ENCODE measurements at regions not wholly inside any gene's neighbourhood (a gene's known extent, or its start where the extent isn't known, plus 50 kb on each side); places are given as distances from the start of the nearest gene placed in this dataset.

DNA sequence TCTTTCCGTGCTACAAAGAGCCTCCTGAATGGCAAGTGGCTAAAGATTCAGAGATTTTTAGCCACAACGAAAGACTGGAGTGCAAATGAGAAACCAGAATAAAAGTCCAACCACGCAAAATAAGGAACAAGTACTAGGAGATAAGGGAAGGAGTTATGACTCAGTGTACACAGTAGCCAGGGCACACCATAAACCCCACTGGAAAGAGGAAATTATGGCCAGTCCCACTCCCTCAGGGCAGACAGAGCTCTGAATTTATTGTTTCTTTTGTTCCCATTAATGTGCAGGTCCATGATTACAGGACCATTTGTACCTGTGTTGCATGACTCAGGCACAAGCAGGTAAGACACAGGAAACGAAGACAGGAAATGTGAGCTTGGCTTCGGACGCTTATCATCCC lies 150.3 kb upstream of the PREP start:
- H4K20me1 ChIP-seq (ENCODE audit: low read depth): no peaks in the 10 kb centered on the region
- no peak overlapping the region for H3K4me3 Mint-ChIP-seq
- no peaks in the 10 kb centered on the region for H3F3A ChIP-seq (ENCODE audit: low read depth)
- no peaks in the 10 kb centered on the region for H3K27me3 ChIP-seq
- H3K4me1 Mint-ChIP-seq: no peaks in the 10 kb centered on the region
- no peak overlapping the region for H3K27ac ChIP-seq
- no peaks in the 10 kb centered on the region for H3K4me1 ChIP-seq
- peaks cover 6% of the 10 kb centered on the region for H3K27me3 Mint-ChIP-seq (ENCODE audit: insufficient read depth, low read depth)
- H3K79me2 ChIP-seq (ENCODE audit: low read depth): no peaks in the 10 kb centered on the region
- no peak overlapping the region for H3K27ac Mint-ChIP-seq
- DNase-seq (ENCODE audit: low spot score): no peak
- H3K9me3 Mint-ChIP-seq: no peaks in the 10 kb centered on the region
- no peaks in the 10 kb centered on the region for H3K36me3 ChIP-seq
- TF ChIP-seq EZH2phosphoT487 (IDR thresholded peaks at IDR 0.05): no peak
- TF ChIP-seq, protein P1, sequence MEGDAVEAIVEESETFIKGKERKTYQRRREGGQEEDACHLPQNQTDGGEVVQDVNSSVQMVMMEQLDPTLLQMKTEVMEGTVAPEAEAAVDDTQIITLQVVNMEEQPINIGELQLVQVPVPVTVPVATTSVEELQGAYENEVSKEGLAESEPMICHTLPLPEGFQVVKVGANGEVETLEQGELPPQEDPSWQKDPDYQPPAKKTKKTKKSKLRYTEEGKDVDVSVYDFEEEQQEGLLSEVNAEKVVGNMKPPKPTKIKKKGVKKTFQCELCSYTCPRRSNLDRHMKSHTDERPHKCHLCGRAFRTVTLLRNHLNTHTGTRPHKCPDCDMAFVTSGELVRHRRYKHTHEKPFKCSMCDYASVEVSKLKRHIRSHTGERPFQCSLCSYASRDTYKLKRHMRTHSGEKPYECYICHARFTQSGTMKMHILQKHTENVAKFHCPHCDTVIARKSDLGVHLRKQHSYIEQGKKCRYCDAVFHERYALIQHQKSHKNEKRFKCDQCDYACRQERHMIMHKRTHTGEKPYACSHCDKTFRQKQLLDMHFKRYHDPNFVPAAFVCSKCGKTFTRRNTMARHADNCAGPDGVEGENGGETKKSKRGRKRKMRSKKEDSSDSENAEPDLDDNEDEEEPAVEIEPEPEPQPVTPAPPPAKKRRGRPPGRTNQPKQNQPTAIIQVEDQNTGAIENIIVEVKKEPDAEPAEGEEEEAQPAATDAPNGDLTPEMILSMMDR (IDR thresholded peaks at IDR 0.05): no peak
- no peak for TF ChIP-seq EZH2 (IDR thresholded peaks at IDR 0.05)
- H3K36me3 Mint-ChIP-seq: no peaks in the 10 kb centered on the region
- H3K4me3 ChIP-seq: no peak overlapping the region
- no peak overlapping the region for H3K4me2 ChIP-seq
- no peaks in the 10 kb centered on the region for H3K9me3 ChIP-seq (ENCODE audit: low read depth)
- H2AFZ ChIP-seq (replicated peaks): no peak overlapping the region
- no peak overlapping the region for H3K9ac ChIP-seq

DNA sequence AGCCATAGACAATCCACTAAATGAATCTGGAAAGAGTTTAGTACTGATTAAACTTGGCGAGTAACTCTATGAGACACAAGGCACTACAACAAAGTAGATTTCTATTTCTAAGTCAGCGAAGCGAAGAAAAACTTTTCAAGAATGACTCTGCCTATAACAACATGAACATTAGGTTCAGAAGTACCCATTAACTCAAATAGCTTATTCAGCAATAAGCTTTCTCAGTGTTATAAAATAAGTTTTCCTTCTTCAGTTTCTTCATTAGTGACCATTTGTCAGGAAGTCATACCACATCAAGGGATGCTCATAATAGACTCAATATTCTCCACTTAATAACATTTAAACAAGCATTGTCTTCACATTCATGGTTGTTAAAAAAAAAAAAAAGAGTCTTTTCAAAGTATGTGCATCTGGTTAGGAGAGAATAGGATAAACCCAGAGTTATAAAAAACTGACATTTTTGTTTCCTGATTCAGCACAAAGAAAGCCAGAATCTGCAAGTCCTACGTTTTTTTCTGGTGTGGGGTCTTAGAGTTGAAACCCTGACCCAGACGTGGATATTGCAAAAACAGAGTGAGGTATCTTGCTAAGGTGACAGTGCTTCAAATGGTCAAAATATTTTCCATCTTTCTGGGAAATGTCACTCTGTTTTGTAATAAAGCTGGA lies 148.2 kb upstream of the PREP start:
- no peak overlapping the region for H3K9ac ChIP-seq
- H3K4me1 Mint-ChIP-seq: no peaks in the 10 kb centered on the region
- no peaks in the 10 kb centered on the region for H3K36me3 Mint-ChIP-seq
- H3K79me2 ChIP-seq (ENCODE audit: low read depth): no peaks in the 10 kb centered on the region
- no peaks in the 10 kb centered on the region for H3K4me1 ChIP-seq
- TF ChIP-seq EZH2phosphoT487 (IDR thresholded peaks at IDR 0.05) (no peak), EZH2 (IDR thresholded peaks at IDR 0.05) (no peak)
- TF ChIP-seq, protein P1 (IDR thresholded peaks at IDR 0.05): no peak
- no peaks in the 10 kb centered on the region for H3K27me3 ChIP-seq
- no peaks in the 10 kb centered on the region for H3K9me3 ChIP-seq (ENCODE audit: low read depth)
- H3K27me3 Mint-ChIP-seq (ENCODE audit: insufficient read depth, low read depth): peaks cover 6% of the 10 kb centered on the region
- H2AFZ ChIP-seq (replicated peaks): peak overlapping the region; percentile 1
- H3K4me3 Mint-ChIP-seq: no peak overlapping the region
- no peak overlapping the region for H3K27ac Mint-ChIP-seq
- H3K36me3 ChIP-seq: no peaks in the 10 kb centered on the region
- H4K20me1 ChIP-seq (ENCODE audit: low read depth): no peaks in the 10 kb centered on the region
- H3F3A ChIP-seq (ENCODE audit: low read depth): no peaks in the 10 kb centered on the region
- H3K4me3 ChIP-seq: no peak overlapping the region
- DNase-seq (ENCODE audit: low spot score): no peak
- no peaks in the 10 kb centered on the region for H3K9me3 Mint-ChIP-seq
- H3K27ac ChIP-seq: no peak overlapping the region
- H3K4me2 ChIP-seq: no peak overlapping the region

DNA sequence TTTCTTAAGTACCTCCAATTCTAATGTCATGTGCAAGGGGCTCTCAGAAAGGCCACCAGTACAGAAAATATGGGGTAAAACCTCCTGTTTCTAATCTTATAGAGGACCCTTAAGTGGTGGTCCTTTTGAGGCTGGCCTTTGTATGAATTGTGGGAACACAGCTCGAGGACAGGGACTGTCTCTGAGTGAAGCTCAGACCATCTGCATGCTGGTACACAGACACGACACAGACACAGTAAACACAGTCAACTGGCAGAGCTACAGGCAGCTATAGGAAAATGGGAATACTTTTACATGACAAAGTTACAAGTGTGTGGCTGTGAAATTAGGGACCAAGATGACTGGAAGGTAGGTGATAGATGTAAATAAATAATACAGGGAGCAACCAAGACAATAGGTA lies 143.9 kb upstream of the PREP start:
- Histone ChIP-seq H3K27ac (no peak overlapping the region), H3K79me2 (ENCODE audit: low read depth) (no peaks in the 10 kb centered on the region), H4K20me1 (ENCODE audit: low read depth) (no peaks in the 10 kb centered on the region), H3K4me3 (no peak overlapping the region), H3K4me1 (no peaks in the 10 kb centered on the region), H2AFZ (replicated peaks) (no peak overlapping the region), H3K9ac (no peak overlapping the region), H3F3A (ENCODE audit: low read depth) (no peaks in the 10 kb centered on the region), H3K4me2 (no peak overlapping the region), H3K27me3 (no peaks in the 10 kb centered on the region), H3K9me3 (ENCODE audit: low read depth) (no peaks in the 10 kb centered on the region), H3K36me3 (no peaks in the 10 kb centered on the region)
- no peak overlapping the region for H3K27ac Mint-ChIP-seq
- H3K36me3 Mint-ChIP-seq: no peaks in the 10 kb centered on the region
- H3K27me3 Mint-ChIP-seq (ENCODE audit: insufficient read depth, low read depth): no peaks in the 10 kb centered on the region
- no peak for DNase-seq (ENCODE audit: low spot score)
- no peaks in the 10 kb centered on the region for H3K4me1 Mint-ChIP-seq
- H3K4me3 Mint-ChIP-seq: no peak overlapping the region
- H3K9me3 Mint-ChIP-seq: no peaks in the 10 kb centered on the region
- TF ChIP-seq, protein P1 (IDR thresholded peaks at IDR 0.05): no peak
- TF ChIP-seq EZH2phosphoT487 (IDR thresholded peaks at IDR 0.05) (no peak), EZH2 (IDR thresholded peaks at IDR 0.05) (no peak)

All from neural progenitor cell (in vitro differentiated cells).